PC-3 (cell line): ENCODE measurements at regions not wholly inside any gene's neighbourhood (a gene's known extent, or its start where the extent isn't known, plus 50 kb on each side); places are given as distances from the start of the nearest gene placed in this dataset.

Source experiments
- ATAC-seq: fragments of 200-7000 bp; cut with Tn5 transposase; 2 replicates; pipeline ENCODE4 v1.9.1; 2020; ENCODE audit warnings: mild to moderate bottlenecking, moderate library complexity
- BruUV-seq: library from RNA; stranded (reverse); fragments of 400-500 nt; replicated peaks from 2 replicates; lab custom pipeline; 2021; lab: Mats Ljungman, UMichigan
- CTCF ChIA-PET: fragments of 300-600 bp; sonication (Branson Sonifier 250); formaldehyde crosslinking; loops from one replicate; lab custom pipeline; 2022; ENCODE audit warnings: antibody characterized with exemption; lab: Charles Lee
- POLR2A ChIA-PET: fragments of 300-600 bp; sonication (Branson Sonifier 250); formaldehyde crosslinking; loops from one replicate; lab custom pipeline; 2022; ENCODE audit warnings: antibody characterized with exemption; ENCODE audit not compliant: unreplicated experiment; lab: Charles Lee
- DNase-seq: peaks from one replicate; pipeline ENCODE4 v3.0.0-alpha.2; 2015
- H2AFZ ChIP-seq: fragments of 300-600 bp; sonication (generic); 2 replicates; pipeline ENCODE4 v1.6.0; 2016; ENCODE audit warnings: antibody characterized with exemption, low read length
- H3F3A ChIP-seq: fragments of 300-600 bp; sonication (generic); one replicate; pipeline ENCODE4 v1.6.0; 2017; ENCODE audit warnings: antibody characterized with exemption, low read length, control low read depth, mild to moderate bottlenecking; ENCODE audit not compliant: unreplicated experiment
- H3K27ac ChIP-seq: fragments of 300-600 bp; sonication (generic); 2 replicates; pipeline ENCODE4 v1.5.1; 2016; ENCODE audit warnings: mild to moderate bottlenecking, low read length
- H3K27me3 ChIP-seq: fragments of 300-600 bp; sonication (generic); 2 replicates; pipeline ENCODE4 v1.6.1; 2016; ENCODE audit warnings: low read length, mixed read lengths
- H3K36me3 ChIP-seq: fragments of 300-600 bp; sonication (generic); 2 replicates; pipeline ENCODE4 v1.6.1; 2016; ENCODE audit warnings: low read depth, mixed run types, low read length, mixed read lengths
- H3K4me1 ChIP-seq: fragments of 300-600 bp; sonication (generic); 2 replicates; pipeline ENCODE4 v1.5.1; 2016; ENCODE audit warnings: low read length; ENCODE audit not compliant: insufficient read depth
- H3K4me2 ChIP-seq: fragments of 300-600 bp; sonication (generic); 2 replicates; pipeline ENCODE4 v1.6.0; 2016; ENCODE audit warnings: low read length
- H3K4me3 ChIP-seq: fragments of 300-600 bp; sonication (generic); 2 replicates; pipeline ENCODE4 v1.5.1; 2016; ENCODE audit warnings: mild to moderate bottlenecking, low read length, mixed read lengths
- H3K79me2 ChIP-seq: fragments of 300-600 bp; sonication (generic); 2 replicates; pipeline ENCODE4 v1.6.1; 2017; ENCODE audit warnings: low read length, mixed read lengths
- H3K9ac ChIP-seq: fragments of 300-600 bp; sonication (generic); 2 replicates; pipeline ENCODE4 v1.6.0; 2016; ENCODE audit warnings: mild to moderate bottlenecking, low read length
- H3K9me2 ChIP-seq: fragments of 300-600 bp; sonication (generic); replicated peaks from 2 replicates; pipeline ENCODE4 v1.6.1; 2016; ENCODE audit warnings: mixed run types, low read length, mixed read lengths
- H3K9me3 ChIP-seq: fragments of 300-600 bp; sonication (generic); 2 replicates; pipeline ENCODE4 v1.6.1; 2016; ENCODE audit warnings: low read length, mixed read lengths
- H4K20me1 ChIP-seq: fragments of 300-600 bp; sonication (generic); 2 replicates; pipeline ENCODE4 v1.6.1; 2016; ENCODE audit warnings: low read length, mixed read lengths
- CTCF ChIP-seq: fragments of 300-600 bp; sonication (generic); conservative IDR thresholded peaks from 2 replicates; pipeline ENCODE4 v1.5.1; 2017; ENCODE audit warnings: antibody characterized with exemption, low read depth, mild to moderate bottlenecking, low read length
- EZH2 ChIP-seq: fragments of 300-600 bp; sonication (generic); IDR thresholded peaks from one replicate; pipeline ENCODE4 v1.6.1; 2017; ENCODE audit warnings: antibody characterized with exemption, mild to moderate bottlenecking, low read length; ENCODE audit not compliant: unreplicated experiment
- EZH2phosphoT487 ChIP-seq: fragments of 300-600 bp; sonication (generic); IDR thresholded peaks from 2 replicates; pipeline ENCODE4 v1.6.1; 2018; ENCODE audit warnings: mild to moderate bottlenecking, antibody characterized with exemption, low read length, borderline replicate concordance
- intact Hi-C: fragments of 100-400 bp; cut with micrococcal nuclease; formaldehyde crosslinking; loops from 2 replicates; pipeline ENCODE4 v1.9.0; 2023

GRCh38 chr10:106198275-106198674 is 966.2 kb downstream of the SORCS1 start:
- Histone ChIP-seq H3K9ac (no peak overlapping the region), H3K4me2 (no peak overlapping the region), H3K27ac (no peak overlapping the region), H3K4me3 (no peak overlapping the region), H3F3A (no peaks in the 10 kb centered on the region), H4K20me1 (no peaks in the 10 kb centered on the region), H3K36me3 (no peaks in the 10 kb centered on the region), H3K9me2 (no peaks in the 10 kb centered on the region), H3K4me1 (no peaks in the 10 kb centered on the region), H3K79me2 (no peaks in the 10 kb centered on the region), H3K27me3 (no peaks in the 10 kb centered on the region), H3K9me3 (no peaks in the 10 kb centered on the region), H2AFZ (no peak overlapping the region)
- ChIA-PET CTCF (no interaction called here), POLR2A (no interaction called here)
- intact Hi-C loops = no loop called here
- TF ChIP-seq EZH2phosphoT487 = no peak
- no peak for TF ChIP-seq CTCF
- no peak for TF ChIP-seq EZH2
- DNase-seq = no peak
- no TSS peak for BruUV-seq
- no peak for ATAC-seq

- Histone ChIP-seq H3K4me1 (no peaks in the 10 kb centered on the region), H3K9ac (no peak overlapping the region), H2AFZ (no peak overlapping the region), H3K4me2 (no peak overlapping the region), H3K27ac (no peak overlapping the region), H3K4me3 (no peak overlapping the region), H3K9me3 (no peaks in the 10 kb centered on the region), H3K27me3 (no peaks in the 10 kb centered on the region), H3K36me3 (no peaks in the 10 kb centered on the region), H3F3A (no peaks in the 10 kb centered on the region), H3K79me2 (no peaks in the 10 kb centered on the region), H3K9me2 (no peaks in the 10 kb centered on the region), H4K20me1 (no peaks in the 10 kb centered on the region)
- ChIA-PET CTCF (no interaction called here), POLR2A (no interaction called here)
- TF ChIP-seq EZH2phosphoT487 (no peak), CTCF (peak; percentile 72), EZH2 (no peak)
- no peak; the same call in 1 of the 2 replicates for ATAC-seq
- intact Hi-C loops = no loop called here
- BruUV-seq = no TSS peak
- DNase-seq = peak; percentile 62
These were observed 975.2 kb downstream of the SORCS1 start for GRCh38 chr10:106189292-106189691.

GRCh38 chr10:106185951-106186350 is 978.6 kb downstream of the SORCS1 start:
- H3K4me2 ChIP-seq = no peak overlapping the region
- no peaks in the 10 kb centered on the region for H3K4me1 ChIP-seq
- intact Hi-C loops = no loop called here
- BruUV-seq = no TSS peak
- DNase-seq (no peak), ATAC-seq (no peak)
- H3K79me2 ChIP-seq = no peaks in the 10 kb centered on the region
- CTCF ChIA-PET = no interaction called here
- H3F3A ChIP-seq = no peaks in the 10 kb centered on the region
- no peaks in the 10 kb centered on the region for H3K27me3 ChIP-seq
- no peaks in the 10 kb centered on the region for H4K20me1 ChIP-seq
- no peak overlapping the region for H3K4me3 ChIP-seq
- H3K9ac ChIP-seq = no peak overlapping the region
- H2AFZ ChIP-seq = no peak overlapping the region
- POLR2A ChIA-PET = no interaction called here
- no peaks in the 10 kb centered on the region for H3K9me3 ChIP-seq
- no peak overlapping the region for H3K27ac ChIP-seq
- no peaks in the 10 kb centered on the region for H3K36me3 ChIP-seq
- H3K9me2 ChIP-seq = no peaks in the 10 kb centered on the region
- TF ChIP-seq EZH2phosphoT487 = no peak
